ENCODE measurements at regions not wholly inside any gene's neighbourhood (a gene's known extent, or its start where the extent isn't known, plus 50 kb on each side); places are given as distances from the start of the nearest gene placed in this dataset.
A peak's percentile ranks its signal among the peaks of the same experiment; 100 is the strongest.
"Not testable (repeated sequence)": the region's sequence is repeated elsewhere in the genome, so short reads cannot be mapped to it uniquely, and the experiment has no call there.

GRCh38 chr11:103585401-103585800 lies 451.0 kb upstream of the DDI1 start:
- FAIRE-seq = no peak

- no peak for FAIRE-seq
These were observed 450.5 kb upstream of the DDI1 start for GRCh38 chr11:103585911-103586310.

GRCh38 chr11:103586756-103587155 lies 449.7 kb upstream of the DDI1 start:
- no peak for FAIRE-seq

- no peak for FAIRE-seq
These were observed 448.3 kb upstream of the DDI1 start for GRCh38 chr11:103587901-103588788.

GRCh38 chr11:103591554-103591953 lies 444.9 kb upstream of the DDI1 start:
- no peak for FAIRE-seq

GRCh38 chr11:103594283-103594682 lies 442.2 kb upstream of the DDI1 start:
- no peak for FAIRE-seq

GRCh38 chr11:103596315-103596714 lies 440.1 kb upstream of the DDI1 start:
- no peak for FAIRE-seq

- peak; percentile 85 for FAIRE-seq
These were observed 435.1 kb upstream of the DDI1 start for GRCh38 chr11:103601225-103601846.

GRCh38 chr11:103602840-103603239 lies 433.6 kb upstream of the DDI1 start:
- FAIRE-seq = no peak

GRCh38 chr11:103604310-103604709 lies 432.1 kb upstream of the DDI1 start:
- no peak for FAIRE-seq

GRCh38 chr11:103608566-103608965 lies 427.9 kb upstream of the DDI1 start:
- no peak for FAIRE-seq

GRCh38 chr11:103609117-103610066 lies 427.0 kb upstream of the DDI1 start:
- no peak for FAIRE-seq

- FAIRE-seq = no peak
These were observed 426.0 kb upstream of the DDI1 start for GRCh38 chr11:103610435-103610834.

GRCh38 chr11:103611526-103612260 lies 424.7 kb upstream of the DDI1 start:
- not testable (repeated sequence) for FAIRE-seq

- FAIRE-seq = not testable (repeated sequence)
These were observed 424.0 kb upstream of the DDI1 start for GRCh38 chr11:103612451-103612850.

- FAIRE-seq = not testable (repeated sequence)
These were observed 419.9 kb upstream of the DDI1 start for GRCh38 chr11:103616586-103616985.

GRCh38 chr11:103618528-103618927 lies 417.9 kb upstream of the DDI1 start:
- FAIRE-seq = no peak

- no peak for FAIRE-seq
These were observed 417.0 kb upstream of the DDI1 start for GRCh38 chr11:103619480-103619879.

- no peak for FAIRE-seq
These were observed 416.5 kb upstream of the DDI1 start for GRCh38 chr11:103619938-103620337.

GRCh38 chr11:103622296-103622695 lies 414.1 kb upstream of the DDI1 start:
- no peak for FAIRE-seq

GRCh38 chr11:103623933-103624332 lies 412.5 kb upstream of the DDI1 start:
- FAIRE-seq = peak; percentile 55
